ENCODE measurements at regions not wholly inside any gene's neighbourhood (a gene's known extent, or its start where the extent isn't known, plus 50 kb on each side); places are given as distances from the start of the nearest gene placed in this dataset.
A peak's percentile ranks its signal among the peaks of the same experiment; 100 is the strongest.

GRCh38 chr10:21082206-21082605 lies 185.1 kb upstream of the NEBL start:
- TF ChIP-seq CTCF (IDR thresholded peaks at IDR 0.05; ENCODE audit: extremely low read depth, missing control alignments) = no peak

GRCh38 chr10:21080261-21080660 lies 183.2 kb upstream of the NEBL start:
- no peak for DNase-seq (ENCODE audit: low spot score)
- TF ChIP-seq CTCF (IDR thresholded peaks at IDR 0.05; ENCODE audit: extremely low read depth, missing control alignments) = no peak

More at GRCh38 chr10:21082206-21082605, 185.1 kb upstream of the NEBL start:
- no peak for DNase-seq (ENCODE audit: low spot score)

- DNase-seq (ENCODE audit: low spot score) = no peak
- no peak for TF ChIP-seq CTCF (IDR thresholded peaks at IDR 0.05; ENCODE audit: extremely low read depth, missing control alignments)
Observed at GRCh38 chr10:21079330-21079658, 182.2 kb upstream of the NEBL start.

- TF ChIP-seq CTCF (IDR thresholded peaks at IDR 0.05; ENCODE audit: extremely low read depth, missing control alignments) = peak; percentile 64
- DNase-seq (ENCODE audit: low spot score) = peak; percentile 24
Observed at GRCh38 chr10:21078410-21079329, 181.6 kb upstream of the NEBL start.

GRCh38 chr10:21077681-21078080 lies 180.6 kb upstream of the NEBL start:
- no peak for TF ChIP-seq CTCF (IDR thresholded peaks at IDR 0.05; ENCODE audit: extremely low read depth, missing control alignments)
- no peak for DNase-seq (ENCODE audit: low spot score)

- no peak for DNase-seq (ENCODE audit: low spot score)
- no peak for TF ChIP-seq CTCF (IDR thresholded peaks at IDR 0.05; ENCODE audit: extremely low read depth, missing control alignments)
Observed at GRCh38 chr10:21076381-21076780, 179.3 kb upstream of the NEBL start.

- no peak for DNase-seq (ENCODE audit: low spot score)
- no peak for TF ChIP-seq CTCF (IDR thresholded peaks at IDR 0.05; ENCODE audit: extremely low read depth, missing control alignments)
Observed at GRCh38 chr10:21075880-21076279, 178.8 kb upstream of the NEBL start.

All from GM20000 (cell line).